COR-L47 (cell line): ENCODE measurements at regions not wholly inside any gene's neighbourhood (a gene's known extent, or its start where the extent isn't known, plus 50 kb on each side); places are given as distances from the start of the nearest gene placed in this dataset.

Experiments
- DNase-seq: peaks from one replicate; lab custom pipeline; 2025; lab: John Stamatoyannopoulos, UW

- no peak for DNase-seq
Observed at GRCh38 chr6:113301651-113302050, 555.5 kb upstream of the MARCKS start.

DNA sequence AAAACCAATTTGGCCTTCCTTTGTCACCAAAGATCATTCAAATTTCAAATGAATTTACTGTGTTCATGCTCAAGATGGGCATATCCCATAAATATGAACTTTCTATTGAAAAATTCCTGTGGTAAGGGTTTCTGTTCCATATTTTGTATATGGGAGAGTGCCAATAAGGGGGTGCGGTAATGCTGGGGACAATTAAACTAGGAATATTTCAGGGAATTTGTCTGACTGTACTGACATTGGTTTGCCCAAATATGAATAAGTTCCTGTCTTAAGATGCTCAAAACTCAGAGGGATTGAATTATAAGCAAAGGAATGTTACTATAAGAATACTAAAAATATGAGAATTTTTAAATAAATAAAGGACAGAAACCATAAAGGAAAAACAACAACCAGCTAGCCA lies 553.0 kb upstream of the MARCKS start:
- no peak for DNase-seq

DNA sequence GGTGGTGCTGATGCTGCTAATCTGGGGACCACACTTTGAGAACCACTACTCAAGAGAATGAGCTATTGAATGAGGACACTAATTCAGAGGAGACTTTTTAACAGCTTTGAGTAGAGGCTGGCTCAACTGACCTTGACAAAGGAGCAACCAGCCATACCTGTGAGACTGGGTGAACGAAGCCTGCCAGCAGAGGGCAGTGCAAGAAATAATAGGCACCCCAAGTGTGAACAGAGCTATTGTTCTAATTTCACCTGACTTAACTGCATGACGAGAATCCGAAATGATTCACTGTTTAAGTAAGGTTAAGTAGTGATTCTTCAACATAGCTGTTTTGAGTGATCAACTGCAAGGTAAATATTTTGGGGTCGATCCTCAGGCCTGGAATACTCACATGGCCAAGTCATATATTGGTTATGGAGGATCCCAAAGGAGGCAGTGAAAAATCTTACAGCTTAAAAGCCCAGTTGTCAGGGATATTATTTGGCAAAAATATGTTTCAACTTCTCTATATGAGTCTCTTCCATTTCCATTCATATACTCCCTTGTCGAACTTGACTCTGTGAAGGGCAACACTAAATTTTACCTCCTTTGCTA lies 550.5 kb upstream of the MARCKS start:
- DNase-seq = no peak

GRCh38 chr6:113308266-113308665 lies 548.9 kb upstream of the MARCKS start:
- no peak for DNase-seq

DNA sequence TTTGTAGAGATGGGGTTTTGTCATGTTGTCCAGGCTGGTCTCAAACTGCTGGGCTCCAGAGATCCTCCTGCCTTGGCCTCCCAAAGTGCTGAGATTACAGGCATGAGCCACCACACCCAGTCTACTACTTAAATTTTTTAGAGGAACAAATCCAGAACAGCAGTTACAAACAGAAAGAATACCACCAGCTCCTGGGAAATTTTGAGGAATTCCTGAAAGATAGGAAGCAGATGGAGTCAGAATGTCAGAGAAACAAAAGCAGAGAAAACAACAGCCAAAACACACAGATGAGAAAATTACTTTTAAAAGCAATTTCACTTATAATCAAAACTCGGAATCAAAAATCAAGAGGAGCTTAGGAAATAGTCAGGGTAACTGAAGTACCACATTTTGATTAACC lies 543.3 kb upstream of the MARCKS start:
- no peak for DNase-seq

GRCh38 chr6:113315165-113315564 lies 542.0 kb upstream of the MARCKS start:
- no peak for DNase-seq

- DNase-seq = no peak
Observed at GRCh38 chr6:113315879-113316278, 541.3 kb upstream of the MARCKS start.

DNA sequence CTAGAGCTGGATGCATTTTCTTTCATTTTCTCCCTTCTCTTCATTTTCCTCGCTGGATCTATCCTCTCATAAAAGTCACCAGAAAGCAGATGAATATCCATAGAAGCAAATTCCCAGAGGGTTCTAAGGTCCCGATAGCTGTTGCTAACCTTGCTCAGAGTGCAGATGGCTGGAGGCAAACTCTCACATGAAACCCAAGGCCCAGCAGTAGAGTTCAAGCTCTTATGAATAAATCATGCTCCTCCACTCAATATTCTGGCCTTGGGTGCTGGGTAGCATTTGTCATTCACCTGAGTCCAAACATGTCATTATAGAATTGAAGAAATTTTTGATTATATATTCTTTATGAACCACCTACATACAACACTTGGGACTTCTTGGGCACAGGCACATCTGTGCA lies 539.7 kb upstream of the MARCKS start:
- DNase-seq = no peak

- no peak for DNase-seq
Observed at GRCh38 chr6:113317891-113318574, 539.1 kb upstream of the MARCKS start.

DNA sequence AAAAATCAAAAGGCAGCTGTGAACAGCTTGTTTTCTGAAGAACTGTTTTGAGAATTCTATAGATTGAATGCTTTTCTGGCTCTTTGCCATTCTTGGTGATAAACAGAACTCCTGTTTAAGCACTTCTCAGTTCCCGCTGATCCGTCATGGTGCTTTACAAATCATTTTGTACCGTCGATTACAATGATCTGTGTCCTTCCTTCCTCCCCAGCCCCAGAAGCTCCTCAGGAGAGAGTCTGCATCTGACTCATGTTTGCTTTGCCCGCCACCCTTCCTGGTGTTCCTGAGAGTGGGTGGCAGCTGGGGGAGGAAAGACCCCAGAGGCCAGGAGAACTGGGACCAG lies 538.6 kb upstream of the MARCKS start:
- DNase-seq = no peak

GRCh38 chr6:113320653-113321052 lies 536.5 kb upstream of the MARCKS start:
- no peak for DNase-seq

DNA sequence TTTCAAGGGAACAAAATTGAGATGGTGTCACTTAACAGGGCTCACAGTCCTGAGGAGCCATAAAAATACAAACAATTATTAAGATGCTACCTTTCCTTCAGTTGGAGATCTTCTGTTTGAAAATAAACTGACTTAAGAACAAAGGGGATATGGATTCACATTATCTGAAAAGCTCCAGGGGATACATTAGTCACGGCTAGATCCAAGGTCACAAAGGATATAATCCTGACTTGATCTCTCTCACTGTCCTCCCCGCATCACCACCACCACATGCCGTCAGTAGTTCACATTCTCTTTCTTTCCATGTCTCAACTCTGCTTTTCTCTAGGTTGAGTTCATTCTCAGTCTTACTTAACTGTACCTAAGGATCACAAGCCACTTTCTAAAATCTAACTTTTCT lies 530.4 kb upstream of the MARCKS start:
- no peak for DNase-seq

DNA sequence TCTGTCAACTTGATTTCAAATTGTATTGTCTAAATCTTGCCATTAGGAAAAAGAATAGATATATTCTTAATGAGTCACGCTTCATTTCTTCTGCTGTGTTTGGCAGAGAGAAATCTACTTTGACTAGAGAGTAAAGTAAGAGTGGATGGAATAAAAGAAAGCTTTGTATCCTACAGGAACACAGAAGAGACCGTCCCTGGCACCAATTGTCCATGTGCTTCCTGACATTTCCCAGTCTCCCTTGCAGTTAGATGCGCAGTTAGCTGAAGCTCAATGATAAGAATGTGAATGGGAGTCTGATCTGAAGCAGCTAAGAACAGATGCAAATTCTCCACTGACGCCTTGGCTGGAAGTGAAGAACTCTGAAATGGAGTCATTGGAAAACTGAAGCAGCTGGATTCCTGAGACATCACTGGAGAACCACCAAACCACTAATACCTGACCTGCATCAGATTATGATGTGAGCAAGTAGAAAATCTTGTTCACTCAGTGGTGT lies 528.2 kb upstream of the MARCKS start:
- DNase-seq = no peak

DNA sequence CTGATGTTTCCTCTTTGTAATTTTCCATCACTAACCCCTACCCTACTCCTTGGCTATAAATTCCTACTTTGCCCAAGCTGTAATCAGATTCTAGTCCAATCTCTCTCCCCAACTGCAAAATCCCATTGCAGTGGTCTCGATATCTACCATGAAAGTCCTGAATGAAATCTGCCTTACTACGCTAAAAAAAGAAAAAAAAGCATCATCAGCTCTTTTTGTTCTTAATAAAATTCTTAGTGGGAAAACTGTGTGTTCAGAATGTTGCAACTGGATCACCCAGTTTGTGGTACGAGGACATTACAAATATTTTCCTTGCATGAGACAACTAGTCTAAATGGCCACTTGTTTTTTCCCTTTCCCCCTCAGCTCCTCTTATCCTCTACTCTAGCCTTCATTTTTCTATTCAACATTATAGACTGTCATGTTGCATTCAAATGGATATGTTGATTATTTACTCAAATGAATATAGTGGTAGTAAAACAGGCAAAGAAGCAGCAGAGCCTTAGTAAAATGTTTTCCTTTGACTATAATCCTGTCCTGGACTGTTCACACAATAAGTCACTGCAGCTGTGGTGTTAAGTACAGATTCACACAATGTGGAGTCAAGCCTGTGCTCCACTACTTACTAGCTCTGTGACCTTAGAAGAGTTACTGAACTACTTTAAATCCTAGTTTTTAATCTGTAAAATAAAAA lies 527.1 kb upstream of the MARCKS start:
- DNase-seq = no peak

GRCh38 chr6:113330636-113330946 lies 526.6 kb upstream of the MARCKS start:
- peak; percentile 14 for DNase-seq

DNA sequence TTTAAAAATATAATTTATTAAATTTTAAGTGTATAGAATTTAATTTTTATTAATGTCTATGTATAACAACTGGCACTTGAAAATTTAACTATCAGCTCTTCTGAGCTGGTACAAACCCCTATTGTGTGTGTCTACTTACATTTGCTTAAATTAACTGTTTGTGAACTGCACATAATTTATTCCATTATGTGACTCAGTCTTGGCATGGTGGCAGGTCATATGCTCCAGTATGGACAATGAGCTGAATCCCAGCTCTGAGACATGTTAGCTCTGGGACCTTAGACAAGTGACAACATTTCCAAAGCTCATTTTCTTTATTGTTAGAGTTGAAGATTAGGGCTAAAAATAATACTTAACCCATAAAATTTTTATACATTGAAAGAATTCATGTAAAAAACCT lies 526.1 kb upstream of the MARCKS start:
- DNase-seq = no peak

GRCh38 chr6:113338644-113339043 lies 518.5 kb upstream of the MARCKS start:
- no peak for DNase-seq

GRCh38 chr6:113339209-113339608 lies 517.9 kb upstream of the MARCKS start:
- no peak for DNase-seq

DNA sequence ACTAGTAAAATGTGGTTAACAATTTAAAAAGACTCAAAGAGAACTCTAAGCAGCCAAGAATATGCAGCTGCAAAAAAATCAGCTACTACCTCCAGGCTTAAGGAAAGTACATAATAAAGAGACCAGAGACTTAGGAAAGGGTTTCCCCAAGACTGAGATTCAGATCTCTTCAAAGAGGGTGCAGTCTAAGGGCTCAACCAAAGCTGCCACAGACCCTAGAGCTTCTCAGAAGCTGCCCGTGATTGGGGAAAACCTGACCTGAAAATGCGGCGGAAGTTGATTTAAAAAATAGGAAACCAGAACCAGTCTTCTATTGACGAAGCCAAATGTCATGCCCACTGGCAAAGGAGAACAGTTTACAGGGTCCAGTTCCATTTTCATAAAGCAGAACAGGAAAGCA lies 516.8 kb upstream of the MARCKS start:
- DNase-seq = no peak

GRCh38 chr6:113343940-113344339 lies 513.2 kb upstream of the MARCKS start:
- DNase-seq = no peak

DNA sequence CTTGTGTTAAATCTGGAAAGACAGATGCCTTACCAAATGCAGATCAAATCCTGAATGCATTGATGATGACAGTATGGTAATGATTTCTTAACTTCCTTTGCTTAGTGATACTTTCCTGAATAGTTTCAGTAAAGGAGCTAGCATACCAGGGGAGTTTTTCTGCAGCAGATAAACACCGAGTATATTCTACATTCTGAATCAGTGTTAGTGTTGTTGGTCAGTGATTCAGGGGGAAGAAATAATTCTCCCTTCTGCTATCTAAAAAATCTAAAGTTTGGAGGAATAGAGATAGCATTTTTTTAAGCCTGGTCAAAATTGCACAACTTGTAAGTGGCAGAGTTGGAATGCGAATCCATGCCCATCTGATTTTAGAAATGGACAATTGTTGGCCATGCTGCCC lies 512.2 kb upstream of the MARCKS start:
- no peak for DNase-seq

DNA sequence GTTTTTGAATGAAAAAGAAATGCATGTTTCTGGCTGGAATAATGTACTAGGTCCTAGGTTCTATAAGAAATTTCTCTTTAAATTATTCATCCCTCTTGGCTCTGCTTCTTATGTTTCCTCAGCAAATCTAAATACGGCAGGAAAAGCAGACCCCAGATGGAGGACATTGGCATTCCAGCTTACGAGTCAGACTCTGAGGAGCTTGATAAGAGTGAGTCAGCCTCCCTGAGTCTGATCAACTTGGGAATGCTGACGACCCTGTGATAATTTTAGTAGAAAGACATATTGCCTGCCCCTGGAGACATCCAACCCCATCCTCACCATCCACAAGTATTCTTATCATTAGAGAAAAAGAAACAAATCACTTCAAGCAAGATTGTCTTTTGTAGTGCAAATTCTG lies 509.7 kb upstream of the MARCKS start:
- DNase-seq = no peak

DNA sequence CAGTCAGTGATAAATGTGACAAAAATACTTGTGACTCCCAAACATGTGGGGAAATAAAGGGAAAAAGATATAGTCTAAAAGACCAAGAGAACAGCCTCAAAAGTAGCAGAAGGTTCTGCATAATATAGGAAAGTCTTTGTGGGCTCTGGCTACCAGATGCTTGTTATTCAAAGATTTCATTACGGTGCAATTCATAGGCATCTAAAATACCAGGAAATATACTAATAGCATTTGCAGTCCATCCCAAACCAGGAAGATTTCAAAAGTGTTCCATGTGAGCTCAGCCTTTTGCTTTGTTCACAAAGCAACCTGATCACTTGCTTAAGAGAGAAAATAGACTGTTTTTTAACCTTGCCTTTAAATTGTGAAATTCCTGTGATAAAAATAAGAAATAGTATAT lies 506.7 kb upstream of the MARCKS start:
- no peak for DNase-seq
